T-cell (primary cell): ENCODE measurements at regions not wholly inside any gene's neighbourhood (a gene's known extent, or its start where the extent isn't known, plus 50 kb on each side); places are given as distances from the start of the nearest gene placed in this dataset.

Source experiments
- ATAC-seq, 4 experiments: fragments of 200-7000 bp in 3 of 4; fragments of 150-1000 bp in 1 of 4; cut with Tn5 transposase; replicated peaks in 1 of 4; 1 replicate in 3 of 4; 2 replicates in 1 of 4; pipeline ENCODE4 v1.10.0; 2021; ENCODE audit warnings: moderate library complexity in 3 of 4, mild to moderate bottlenecking in 2 of 4, moderate number of reproducible peaks in 1 of 4
- CTCF ChIA-PET, 2 donors: fragments of 300-600 bp; sonication (Branson Sonifier 250); formaldehyde crosslinking; loops; one replicate each; lab custom pipeline; 2022; ENCODE audit warnings: antibody characterized with exemption in 2 of 2; lab: Charles Lee
- POLR2A ChIA-PET, 2 donors: fragments of 300-600 bp; sonication (Branson Sonifier 250); formaldehyde crosslinking; loops; one replicate each; lab custom pipeline; 2022; ENCODE audit warnings: antibody characterized with exemption in 2 of 2; lab: Charles Lee
- DNase-seq, 35 experiments: peaks; one replicate each; pipeline versions ENCODE4 v3.0.0 to v3.0.0-alpha.2; 2013 to 2023
- H3K27ac ChIP-seq: one replicate; pipeline ENCODE4 v1.5.1; 2013; ENCODE audit warnings: low read length
- H3K27me3 ChIP-seq, 2 experiments: replicated peaks in 1 of 2; 1 replicate in 1 of 2; 2 replicates in 1 of 2; pipeline versions ENCODE4 v1.6.1 to v1.7.0; 2013; ENCODE audit warnings: low read length in 1 of 2, mixed read lengths in 1 of 2; ENCODE audit not compliant: control insufficient read depth in 2 of 2, insufficient read depth in 2 of 2; ENCODE audit errors: extremely low read depth in 1 of 2
- H3K36me3 ChIP-seq, 2 donors: 1 replicate in 1 of 2; 2 replicates in 1 of 2; pipeline versions ENCODE4 v1.6.1 to v1.7.0; 2013; ENCODE audit warnings: low read length in 1 of 2; ENCODE audit not compliant: control insufficient read depth in 2 of 2, insufficient read depth in 1 of 2; ENCODE audit errors: extremely low read depth in 1 of 2
- H3K4me1 ChIP-seq, 2 experiments: 1 replicate in 1 of 2; 2 replicates in 1 of 2; pipeline versions ENCODE4 v1.6.1 to v1.7.0; 2013; ENCODE audit warnings: low read length in 2 of 2, mixed read lengths in 1 of 2; ENCODE audit not compliant: insufficient read depth in 2 of 2, control insufficient read depth in 1 of 2; ENCODE audit errors: extremely low read depth in 1 of 2
- H3K4me3 ChIP-seq, 2 donors: 1 replicate in 1 of 2; 2 replicates in 1 of 2; pipeline versions ENCODE4 v1.5.1 to v1.7.0; 2013; ENCODE audit warnings: mild to moderate bottlenecking in 2 of 2, low read length in 1 of 2, moderate library complexity in 1 of 2; ENCODE audit not compliant: control insufficient read depth in 1 of 2; ENCODE audit errors: extremely low read depth in 1 of 2
- H3K9me3 ChIP-seq: 2 replicates; pipeline ENCODE4 v1.7.0; 2013
- H3K27ac Mint-ChIP-seq, 2 donors: one replicate each; pipeline ENCODE4 v1.8.0; 2020 to 2021; ENCODE audit warnings: mild to moderate bottlenecking in 2 of 2, mixed read lengths in 2 of 2
- H3K27me3 Mint-ChIP-seq, 2 donors: one replicate each; pipeline ENCODE4 v1.8.0; 2021 to 2022; ENCODE audit warnings: mixed read lengths in 2 of 2
- H3K36me3 Mint-ChIP-seq: one replicate; pipeline ENCODE4 v1.8.0; 2021; ENCODE audit warnings: mixed read lengths
- H3K4me1 Mint-ChIP-seq, 3 donors: one replicate each; pipeline ENCODE4 v1.8.0; 2020 to 2022; ENCODE audit warnings: mixed read lengths in 3 of 3, mild to moderate bottlenecking in 1 of 3
- H3K4me3 Mint-ChIP-seq, 3 donors: one replicate each; pipeline ENCODE4 v1.8.0; 2020 to 2022; ENCODE audit warnings: mild to moderate bottlenecking in 3 of 3, mixed read lengths in 3 of 3, moderate library complexity in 3 of 3
- H3K9me3 Mint-ChIP-seq, 3 donors: one replicate each; pipeline ENCODE4 v1.8.0; 2020 to 2022; ENCODE audit warnings: mixed read lengths in 3 of 3
- WGBS: methylation state at CpG from one replicate; pipeline ENCODE4 v1.1.5; 2013; ENCODE audit warnings: missing lambda C conversion rate; ENCODE audit not compliant: insufficient coverage; 5-methylcytosine and 5-hydroxymethylcytosine counted together

- Histone ChIP-seq H3K9me3 (no peaks in the 10 kb centered on the region), H3K4me1 (no peaks in the 10 kb centered on the region), H3K27me3 (peaks cover 0 to 3% of the 10 kb centered on the region in 2 experiments), H3K4me3 (no peak overlapping the region), H3K27ac (no peak overlapping the region), H3K36me3 (no peaks in the 10 kb centered on the region)
- H3K27ac Mint-ChIP-seq, result no peak overlapping the region
- CTCF ChIA-PET, result interaction anchor here in 1 of 2 donors (0.5 kb wide), 1 partner anchor 32 kb away, joined by 3 read pairs; no protein-coding TSS in a partner anchor
- 100% methylated on average over 2 of the region's 2 CpGs for WGBS
- H3K4me1 Mint-ChIP-seq, result peaks cover 0 to 6% (median 0%) of the 10 kb centered on the region in 3 donors
- POLR2A ChIA-PET, result no interaction called here
- DNase-seq (no peak), ATAC-seq (no peak)
- H3K9me3 Mint-ChIP-seq, result no peaks in the 10 kb centered on the region
- no peak overlapping the region for H3K4me3 Mint-ChIP-seq
- no peaks in the 10 kb centered on the region for H3K36me3 Mint-ChIP-seq
- peaks cover 5 to 6% of the 10 kb centered on the region in 2 donors for H3K27me3 Mint-ChIP-seq
Measured at GRCh38 chr12:66848967-66849366, 170.1 kb upstream of the GRIP1 start.

- no peaks in the 10 kb centered on the region for H3K4me1 ChIP-seq
- Mint-ChIP-seq H3K4me1 (peaks cover 0 to 6% (median 0%) of the 10 kb centered on the region in 3 donors), H3K27me3 (peaks cover 4 to 6% of the 10 kb centered on the region in 2 donors), H3K4me3 (no peak overlapping the region), H3K27ac (no peak overlapping the region), H3K36me3 (no peaks in the 10 kb centered on the region), H3K9me3 (no peaks in the 10 kb centered on the region)
- DNase-seq (no peak), ATAC-seq (no peak)
- no peak overlapping the region for H3K27ac ChIP-seq
- peaks cover 0 to 3% of the 10 kb centered on the region in 2 experiments for H3K27me3 ChIP-seq
- ChIA-PET POLR2A (no interaction called here), CTCF (interaction anchor here in 1 of 2 donors (1.5 kb wide), 1 partner anchor 11 kb away, joined by 3 read pairs; no protein-coding TSS in a partner anchor)
- H3K36me3 ChIP-seq, result no peaks in the 10 kb centered on the region
- H3K9me3 ChIP-seq, result no peaks in the 10 kb centered on the region
- WGBS, result 38% methylated on average over 1 of the region's 5 CpGs
- no peak overlapping the region for H3K4me3 ChIP-seq
Measured at GRCh38 chr12:66851134-66851533, 172.3 kb upstream of the GRIP1 start.

- no CpG with 5 or more reads among the region's 2 CpGs for WGBS
- CTCF ChIA-PET, result interaction anchor here in 1 of 2 donors (0.7 kb wide), 1 partner anchor 88 kb away, joined by 3 read pairs; no protein-coding TSS in a partner anchor
- no peak for ATAC-seq
Measured at GRCh38 chr12:66852091-66852490, 173.2 kb upstream of the GRIP1 start.

GRCh38 chr12:66852765-66853164 lies 173.9 kb upstream of the GRIP1 start:
- ATAC-seq (no peak), DNase-seq (no peak)
- Mint-ChIP-seq H3K27me3 (peaks cover 4 to 6% of the 10 kb centered on the region in 2 donors), H3K4me3 (no peak overlapping the region), H3K4me1 (peaks cover 5 to 12% (median 5%) of the 10 kb centered on the region in 3 donors), H3K27ac (no peak overlapping the region), H3K9me3 (no peaks in the 10 kb centered on the region), H3K36me3 (no peaks in the 10 kb centered on the region)
- Histone ChIP-seq H3K27ac (no peak overlapping the region), H3K4me3 (no peak overlapping the region), H3K36me3 (no peaks in the 10 kb centered on the region), H3K9me3 (no peaks in the 10 kb centered on the region), H3K27me3 (no peaks in the 10 kb centered on the region), H3K4me1 (peaks cover 0 to 3% of the 10 kb centered on the region in 2 experiments)
- ChIA-PET CTCF (interaction anchor here (0.6 to 1.0 kb wide), 3 partner anchors 12 to 1963 kb away, joined by 3 to 5 read pairs (median 3); no protein-coding TSS in a partner anchor), POLR2A (no interaction called here)
- WGBS, result 80% methylated on average over 1 of the region's 2 CpGs

More at GRCh38 chr12:66852091-66852490, 173.2 kb upstream of the GRIP1 start:
- H3K4me3 ChIP-seq, result no peak overlapping the region
- H3K27me3 Mint-ChIP-seq, result peaks cover 4 to 6% of the 10 kb centered on the region in 2 donors
- H3K9me3 Mint-ChIP-seq, result no peaks in the 10 kb centered on the region
- H3K27ac Mint-ChIP-seq, result no peak overlapping the region
- H3K4me1 ChIP-seq, result no peaks in the 10 kb centered on the region
- no peaks in the 10 kb centered on the region for H3K36me3 Mint-ChIP-seq
- no peaks in the 10 kb centered on the region for H3K27me3 ChIP-seq
- POLR2A ChIA-PET, result no interaction called here
- H3K36me3 ChIP-seq, result no peaks in the 10 kb centered on the region
- no peak overlapping the region for H3K27ac ChIP-seq
- H3K4me3 Mint-ChIP-seq, result no peak overlapping the region
- no peak for DNase-seq
- H3K9me3 ChIP-seq, result no peaks in the 10 kb centered on the region
- peaks cover 0 to 6% (median 0%) of the 10 kb centered on the region in 3 donors for H3K4me1 Mint-ChIP-seq

GRCh38 chr12:66859751-66860440 lies 181.0 kb upstream of the GRIP1 start:
- no peak overlapping the region for H3K4me3 Mint-ChIP-seq
- Histone ChIP-seq H3K4me3 (no peak overlapping the region), H3K9me3 (no peaks in the 10 kb centered on the region), H3K36me3 (no peaks in the 10 kb centered on the region), H3K27ac (no peak overlapping the region), H3K4me1 (peaks cover 0 to 14% of the 10 kb centered on the region in 2 experiments), H3K27me3 (no peaks in the 10 kb centered on the region)
- peaks cover 9 to 19% (median 15%) of the 10 kb centered on the region in 3 donors for H3K4me1 Mint-ChIP-seq
- ChIA-PET POLR2A (no interaction called here), CTCF (interaction anchor here (0.6 to 1.5 kb wide), 9 partner anchors 20 to 171 kb away, joined by 3 to 10 read pairs (median 3); no protein-coding TSS in a partner anchor)
- 93% methylated on average over 2 of the region's 7 CpGs for WGBS
- H3K36me3 Mint-ChIP-seq, result no peaks in the 10 kb centered on the region
- peaks cover 0 to 4% of the 10 kb centered on the region in 2 donors for H3K27me3 Mint-ChIP-seq
- ATAC-seq (peak in 1 of 4 experiments; percentile 13), DNase-seq (no peak)
- H3K9me3 Mint-ChIP-seq, result no peaks in the 10 kb centered on the region
- H3K27ac Mint-ChIP-seq, result no peak overlapping the region

- ATAC-seq, result peak in 2 of 4 experiments; percentile 52 to 64
- H3K27me3 Mint-ChIP-seq, result peaks cover 0 to 9% of the 10 kb centered on the region in 2 donors
- 100% methylated on average over 1 of the region's 5 CpGs for WGBS
Measured at GRCh38 chr12:66860752-66861750, 182.2 kb upstream of the GRIP1 start.

More at GRCh38 chr12:66860752-66861750, 182.2 kb upstream of the GRIP1 start:
- Histone ChIP-seq H3K4me1 (peaks cover 0 to 14% of the 10 kb centered on the region in 2 experiments), H3K36me3 (no peaks in the 10 kb centered on the region), H3K9me3 (no peaks in the 10 kb centered on the region), H3K27me3 (no peaks in the 10 kb centered on the region), H3K27ac (no peak overlapping the region), H3K4me3 (no peak overlapping the region)
- Mint-ChIP-seq H3K4me1 (peaks cover 9 to 19% (median 15%) of the 10 kb centered on the region in 3 donors), H3K4me3 (no peak overlapping the region), H3K9me3 (no peaks in the 10 kb centered on the region), H3K27ac (no peak overlapping the region), H3K36me3 (no peaks in the 10 kb centered on the region)
- POLR2A ChIA-PET, result no interaction called here
- peak; percentile 22 to 81 (median 53) for DNase-seq
- CTCF ChIA-PET, result interaction anchor here (0.5 to 1.5 kb wide), 12 partner anchors 18 to 591 kb away, joined by 3 to 10 read pairs (median 4); no protein-coding TSS in a partner anchor
